ENCODE measurements at regions not wholly inside any gene's neighbourhood (a gene's known extent, or its start where the extent isn't known, plus 50 kb on each side); places are given as distances from the start of the nearest gene placed in this dataset.
"Not testable (repeated sequence)": the region's sequence is repeated elsewhere in the genome, so short reads cannot be mapped to it uniquely, and the experiment has no call there.

- H2AFZ ChIP-seq (ENCODE audit: control insufficient read depth, low read length); H3K4me3 ChIP-seq (ENCODE audit: control insufficient read depth in 2 of 3, extremely low read depth in 1 of 3, insufficient read depth in 2 of 3, low read depth in 1 of 3, low read length in 3 of 3); H3K9ac ChIP-seq (ENCODE audit: control insufficient read depth, extremely low read depth, insufficient read depth, low read length); H3K27ac ChIP-seq (ENCODE audit: control insufficient read depth, insufficient read depth, low read length); dilution Hi-C loops (cut with MboI; ENCODE audit: extremely low pct_ligation_motif_present, low sequenced_read_pairs); H3K27me3 ChIP-seq (ENCODE audit: control insufficient read depth, extremely low read depth, insufficient read depth, low read length); H3K4me1 ChIP-seq (ENCODE audit: control insufficient read depth, extremely low read depth, insufficient read depth, low read length); H3K9me3 ChIP-seq (ENCODE audit: control insufficient read depth, low read depth, low read length); H4K20me1 ChIP-seq (ENCODE audit: control insufficient read depth, extremely low read depth, insufficient read depth, low read length); DNase-seq (ENCODE audit: low read depth, low spot score); H3K79me2 ChIP-seq (ENCODE audit: control insufficient read depth, insufficient read depth, low read length); H3K9me1 ChIP-seq (ENCODE audit: control insufficient read depth, extremely low read depth, insufficient read depth, low read length); H3K36me3 ChIP-seq (ENCODE audit: control insufficient read depth in 2 of 2, extremely low read depth in 1 of 2, insufficient read depth in 2 of 2, low read length in 2 of 2); H3K4me2 ChIP-seq (ENCODE audit: control insufficient read depth, extremely low read depth, insufficient read depth, low read depth, low read length); FAIRE-seq: not testable (repeated sequence)
These were observed 187.7 kb downstream of the TPBG start for GRCh38 chr6:82551311-82551710.

- no peaks in the 10 kb centered on the region for H3K36me3 ChIP-seq (ENCODE audit: control insufficient read depth in 2 of 2, extremely low read depth in 1 of 2, insufficient read depth in 2 of 2, low read length in 2 of 2)
- TF ChIP-seq EZH2 (IDR thresholded peaks at IDR 0.05; ENCODE audit: low read length), result no peak
- no peak for TF ChIP-seq CTCF (optimal IDR thresholded peaks at IDR 0.05 in 1 of 3, IDR thresholded peaks at IDR 0.05 in 1 of 3, conservative IDR thresholded peaks at IDR 0.05 in 1 of 3; ENCODE audit: extremely low read depth in 1 of 3, insufficient read depth in 2 of 3, low read length in 3 of 3)
- no peaks in the 10 kb centered on the region for H4K20me1 ChIP-seq (ENCODE audit: control insufficient read depth, extremely low read depth, insufficient read depth, low read length)
- H3K79me2 ChIP-seq (ENCODE audit: control insufficient read depth, insufficient read depth, low read length), result no peaks in the 10 kb centered on the region
- no peak overlapping the region for H3K4me3 ChIP-seq (ENCODE audit: control insufficient read depth in 2 of 3, extremely low read depth in 1 of 3, insufficient read depth in 2 of 3, low read depth in 1 of 3, low read length in 3 of 3)
- H3K4me1 ChIP-seq (ENCODE audit: control insufficient read depth, extremely low read depth, insufficient read depth, low read length), result peaks cover 3% of the 10 kb centered on the region
- H2AFZ ChIP-seq (ENCODE audit: control insufficient read depth, low read length), result no peak overlapping the region
- FAIRE-seq, result no peak
- no peak overlapping the region for H3K9ac ChIP-seq (ENCODE audit: control insufficient read depth, extremely low read depth, insufficient read depth, low read length)
- H3K9me1 ChIP-seq (ENCODE audit: control insufficient read depth, extremely low read depth, insufficient read depth, low read length), result no peaks in the 10 kb centered on the region
- dilution Hi-C loops (cut with MboI; ENCODE audit: extremely low pct_ligation_motif_present, low sequenced_read_pairs), result no loop called here
- H3K4me2 ChIP-seq (ENCODE audit: control insufficient read depth, extremely low read depth, insufficient read depth, low read depth, low read length), result no peak overlapping the region
- H3K27me3 ChIP-seq (ENCODE audit: control insufficient read depth, extremely low read depth, insufficient read depth, low read length), result no peaks in the 10 kb centered on the region
- no peak for DNase-seq (ENCODE audit: low read depth, low spot score)
- no peaks in the 10 kb centered on the region for H3K9me3 ChIP-seq (ENCODE audit: control insufficient read depth, low read depth, low read length)
- no peak overlapping the region for H3K27ac ChIP-seq (ENCODE audit: control insufficient read depth, insufficient read depth, low read length)
These were observed 188.2 kb downstream of the TPBG start for GRCh38 chr6:82551831-82552230.

GRCh38 chr6:82553863-82554531 is 190.4 kb downstream of the TPBG start:
- Histone ChIP-seq H4K20me1 (ENCODE audit: control insufficient read depth, extremely low read depth, insufficient read depth, low read length) (no peaks in the 10 kb centered on the region), H3K4me1 (ENCODE audit: control insufficient read depth, extremely low read depth, insufficient read depth, low read length) (peaks cover 3% of the 10 kb centered on the region), H2AFZ (ENCODE audit: control insufficient read depth, low read length) (no peak overlapping the region), H3K4me2 (ENCODE audit: control insufficient read depth, extremely low read depth, insufficient read depth, low read depth, low read length) (no peak overlapping the region), H3K79me2 (ENCODE audit: control insufficient read depth, insufficient read depth, low read length) (no peaks in the 10 kb centered on the region), H3K4me3 (ENCODE audit: control insufficient read depth in 2 of 3, extremely low read depth in 1 of 3, insufficient read depth in 2 of 3, low read depth in 1 of 3, low read length in 3 of 3) (no peak overlapping the region), H3K9me1 (ENCODE audit: control insufficient read depth, extremely low read depth, insufficient read depth, low read length) (no peaks in the 10 kb centered on the region), H3K27ac (ENCODE audit: control insufficient read depth, insufficient read depth, low read length) (no peak overlapping the region), H3K36me3 (ENCODE audit: control insufficient read depth in 2 of 2, extremely low read depth in 1 of 2, insufficient read depth in 2 of 2, low read length in 2 of 2) (no peaks in the 10 kb centered on the region), H3K9ac (ENCODE audit: control insufficient read depth, extremely low read depth, insufficient read depth, low read length) (no peak overlapping the region), H3K9me3 (ENCODE audit: control insufficient read depth, low read depth, low read length) (no peaks in the 10 kb centered on the region), H3K27me3 (ENCODE audit: control insufficient read depth, extremely low read depth, insufficient read depth, low read length) (no peaks in the 10 kb centered on the region)
- no peak for DNase-seq (ENCODE audit: low read depth, low spot score)
- dilution Hi-C loops (cut with MboI; ENCODE audit: extremely low pct_ligation_motif_present, low sequenced_read_pairs), result no loop called here
- FAIRE-seq, result no peak
- TF ChIP-seq EZH2 (IDR thresholded peaks at IDR 0.05; ENCODE audit: low read length), result no peak
- no peak for TF ChIP-seq CTCF (optimal IDR thresholded peaks at IDR 0.05 in 1 of 3, IDR thresholded peaks at IDR 0.05 in 1 of 3, conservative IDR thresholded peaks at IDR 0.05 in 1 of 3; ENCODE audit: extremely low read depth in 1 of 3, insufficient read depth in 2 of 3, low read length in 3 of 3)

Measured in keratinocyte (primary cell).